GM13977 (cell line): ENCODE measurements at regions not wholly inside any gene's neighbourhood (a gene's known extent, or its start where the extent isn't known, plus 50 kb on each side); places are given as distances from the start of the nearest gene placed in this dataset.

ENCODE experiments used
- DNase-seq: peaks from one replicate; pipeline ENCODE4 v3.0.0; 2012; ENCODE audit warnings: low spot score
- in situ Hi-C: fragments of 300-500 bp; cut with MboI; formaldehyde crosslinking; loops from one replicate; pipeline ENCODE4 v1.12.0; 2022; ENCODE audit warnings: low sequenced_read_pairs, low pct_unique_long_range_greater_than_20kb, mixed read lengths, inconsistent platforms; ENCODE audit not compliant: unreplicated experiment
- TF ChIP-seq, protein P1 (sequence below): IDR thresholded peaks from 2 replicates; pipeline ENCODE4 v1.5.1; 2012; ENCODE audit warnings: mild to moderate bottlenecking, control low read depth; ENCODE audit not compliant: insufficient read depth; ENCODE audit errors: extremely low read depth, missing control alignments

DNA sequence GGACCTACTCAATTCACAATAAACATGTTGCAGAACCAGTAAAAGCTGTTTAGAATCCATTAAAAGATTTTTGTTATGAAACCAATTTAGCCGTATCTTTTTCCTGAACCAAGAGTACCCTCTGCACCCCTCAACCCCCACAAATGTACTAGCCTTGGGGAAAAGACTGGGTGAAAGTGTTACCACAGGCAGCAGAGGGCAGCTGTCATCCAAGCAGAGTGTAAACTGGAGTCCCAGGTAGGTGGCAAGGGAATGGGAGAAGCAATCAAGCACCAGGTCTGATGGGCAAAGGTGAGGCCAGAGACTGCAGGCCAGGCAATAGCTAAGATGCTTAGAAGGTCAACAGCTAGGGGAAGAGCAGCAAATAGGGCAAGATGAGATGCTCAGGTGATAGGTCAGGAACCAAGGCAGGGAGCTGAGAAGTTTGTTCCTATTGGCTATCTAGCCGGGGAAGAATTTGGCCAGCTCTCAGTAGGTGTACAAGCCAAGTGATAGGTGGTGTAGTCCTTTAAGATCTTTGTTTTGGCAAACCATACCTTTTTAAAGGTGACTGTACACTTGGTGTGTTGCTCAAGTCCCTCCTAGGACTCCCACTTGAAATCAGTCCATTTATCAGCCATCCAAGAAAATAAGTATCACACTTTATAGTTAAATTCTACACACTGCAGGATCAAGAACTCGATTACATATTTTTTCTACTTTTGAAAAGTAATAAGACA lies 77.8 kb upstream of the CCDC112 start:
- TF ChIP-seq, protein P1, sequence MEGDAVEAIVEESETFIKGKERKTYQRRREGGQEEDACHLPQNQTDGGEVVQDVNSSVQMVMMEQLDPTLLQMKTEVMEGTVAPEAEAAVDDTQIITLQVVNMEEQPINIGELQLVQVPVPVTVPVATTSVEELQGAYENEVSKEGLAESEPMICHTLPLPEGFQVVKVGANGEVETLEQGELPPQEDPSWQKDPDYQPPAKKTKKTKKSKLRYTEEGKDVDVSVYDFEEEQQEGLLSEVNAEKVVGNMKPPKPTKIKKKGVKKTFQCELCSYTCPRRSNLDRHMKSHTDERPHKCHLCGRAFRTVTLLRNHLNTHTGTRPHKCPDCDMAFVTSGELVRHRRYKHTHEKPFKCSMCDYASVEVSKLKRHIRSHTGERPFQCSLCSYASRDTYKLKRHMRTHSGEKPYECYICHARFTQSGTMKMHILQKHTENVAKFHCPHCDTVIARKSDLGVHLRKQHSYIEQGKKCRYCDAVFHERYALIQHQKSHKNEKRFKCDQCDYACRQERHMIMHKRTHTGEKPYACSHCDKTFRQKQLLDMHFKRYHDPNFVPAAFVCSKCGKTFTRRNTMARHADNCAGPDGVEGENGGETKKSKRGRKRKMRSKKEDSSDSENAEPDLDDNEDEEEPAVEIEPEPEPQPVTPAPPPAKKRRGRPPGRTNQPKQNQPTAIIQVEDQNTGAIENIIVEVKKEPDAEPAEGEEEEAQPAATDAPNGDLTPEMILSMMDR, result no peak
- in situ Hi-C loops, result no loop called here
- no peak for DNase-seq

DNA sequence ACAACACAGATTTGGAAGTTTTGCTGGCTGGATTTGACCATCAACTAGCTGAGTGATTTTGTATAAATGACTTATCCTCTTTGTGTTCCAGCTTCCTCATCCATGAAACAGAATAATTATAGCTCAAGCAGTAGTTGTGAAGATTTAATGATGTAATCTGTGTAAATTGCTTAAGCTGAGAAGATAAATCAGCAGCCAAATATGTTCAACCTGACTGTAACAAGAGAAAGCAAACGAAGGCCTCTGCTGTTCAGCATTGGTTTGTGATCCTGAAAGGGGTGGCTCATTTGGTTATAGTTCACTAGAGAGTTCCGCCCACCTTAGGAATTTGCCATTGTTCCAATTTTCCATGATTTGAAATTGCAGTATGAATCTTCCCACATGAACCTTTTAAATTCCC lies 75.7 kb upstream of the CCDC112 start:
- no peak for DNase-seq
- TF ChIP-seq, protein P1, result no peak
- in situ Hi-C loops, result no loop called here

DNA sequence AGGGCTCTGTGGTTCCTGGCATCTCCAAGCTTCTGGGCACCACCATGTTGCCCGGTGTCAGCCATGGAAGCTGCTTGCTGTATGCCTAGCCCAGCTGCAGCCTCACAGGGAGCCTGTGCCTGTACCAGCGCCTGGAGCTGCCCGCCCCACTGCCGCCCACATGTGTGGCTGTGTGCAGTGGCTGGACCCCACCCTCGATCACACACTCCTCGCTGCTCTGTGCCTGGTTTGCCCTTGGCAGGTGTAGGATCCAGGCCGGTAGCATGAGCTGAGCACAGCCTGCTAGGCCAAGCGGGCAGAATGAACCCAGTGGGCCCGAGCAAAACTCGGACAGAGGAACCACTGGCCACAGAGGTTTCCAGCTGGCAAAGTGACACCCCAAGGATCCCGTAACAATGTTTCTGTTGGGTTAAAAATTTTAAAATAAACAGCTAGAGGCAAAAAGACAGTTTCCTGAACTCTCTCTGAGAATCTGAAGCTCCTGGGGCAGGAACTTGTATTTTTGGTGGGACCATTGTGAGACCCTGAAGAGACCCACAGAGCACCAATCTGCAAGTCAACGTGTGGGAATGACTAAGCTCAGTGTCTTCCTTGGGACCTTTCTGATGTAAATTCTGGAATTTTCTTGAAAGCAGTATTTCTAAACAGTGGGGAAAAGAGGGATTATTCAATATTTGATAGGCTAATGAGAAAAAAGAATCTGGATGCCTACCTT lies 73.1 kb upstream of the CCDC112 start:
- in situ Hi-C loops, result no loop called here
- TF ChIP-seq, protein P1, result no peak
- DNase-seq, result no peak

DNA sequence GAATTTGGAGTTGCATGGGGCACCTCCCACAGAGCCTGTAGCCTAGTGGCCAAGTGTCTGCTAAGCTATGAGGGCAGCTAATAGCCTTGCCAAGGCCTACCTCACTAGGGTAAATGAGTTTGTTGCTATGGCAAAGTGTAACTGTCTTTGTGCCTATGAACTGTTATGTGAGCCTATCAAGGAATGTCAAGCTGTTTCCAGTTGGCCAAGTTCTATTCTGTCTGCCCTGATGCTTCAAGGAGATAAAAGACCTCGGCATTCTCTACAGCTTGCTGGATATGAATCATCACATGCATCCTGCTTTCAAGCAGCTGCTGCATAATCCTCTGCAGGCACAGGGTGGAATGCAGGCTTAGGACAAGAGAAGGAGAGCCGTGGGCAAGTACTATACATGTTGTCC lies 69.8 kb upstream of the CCDC112 start:
- DNase-seq, result no peak
- TF ChIP-seq, protein P1, result no peak
- in situ Hi-C loops, result no loop called here

DNA sequence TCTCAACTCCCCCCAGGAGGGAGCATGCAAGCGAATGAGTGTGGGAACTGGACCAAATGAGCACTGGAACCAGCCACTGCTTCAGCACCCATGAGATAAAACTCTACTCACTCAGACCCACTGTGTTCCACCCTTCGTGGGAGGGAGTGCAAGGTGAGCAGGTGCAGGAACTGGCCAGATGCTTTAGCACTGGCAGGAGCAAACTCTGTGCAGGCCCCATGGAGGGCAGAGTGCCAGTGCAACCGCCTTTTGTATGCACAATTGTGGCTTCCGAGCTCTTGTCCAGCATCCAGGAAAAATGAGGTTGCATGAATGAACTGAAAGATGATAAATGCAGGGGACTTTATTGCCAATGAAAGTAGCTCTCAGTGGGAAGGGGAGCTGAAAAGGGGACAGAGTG lies 67.4 kb upstream of the CCDC112 start:
- TF ChIP-seq, protein P1, result no peak
- no peak for DNase-seq
- in situ Hi-C loops, result no loop called here

DNA sequence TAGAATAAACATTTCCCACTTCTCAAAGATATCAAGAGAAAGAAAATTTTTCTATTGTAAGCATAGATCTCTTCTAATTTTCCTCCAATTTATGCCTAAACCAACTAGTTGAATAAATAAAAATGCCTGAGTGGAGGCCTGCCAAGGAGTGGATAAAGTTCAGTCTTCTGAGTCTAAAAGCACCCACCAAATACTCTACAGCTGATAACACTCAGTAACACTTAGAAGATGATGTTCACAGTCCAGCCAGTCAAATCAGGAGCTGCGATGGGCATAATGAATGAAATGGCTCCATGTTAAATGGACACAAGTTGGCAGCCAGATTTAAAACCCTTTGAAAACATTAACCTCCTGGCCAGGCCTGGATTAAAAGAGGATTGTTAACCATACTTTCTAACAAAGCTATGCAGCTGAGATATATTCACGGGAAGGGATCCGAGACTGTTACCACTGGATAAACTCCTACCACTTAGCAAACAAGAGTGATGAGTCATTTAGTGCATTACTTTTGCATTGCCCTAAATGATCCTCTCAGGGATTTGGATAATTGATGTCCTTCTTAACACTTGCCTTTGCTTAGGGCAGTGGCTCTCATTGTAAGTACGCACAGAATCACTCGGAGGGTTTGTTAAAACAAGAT lies 63.7 kb upstream of the CCDC112 start:
- TF ChIP-seq, protein P1, result no peak
- no peak for DNase-seq
- in situ Hi-C loops, result no loop called here
